Epithelial cell of proximal tubule (primary cell): ENCODE measurements at regions not wholly inside any gene's neighbourhood (a gene's known extent, or its start where the extent isn't known, plus 50 kb on each side); places are given as distances from the start of the nearest gene placed in this dataset.
"Not testable (repeated sequence)": the region's sequence is repeated elsewhere in the genome, so short reads cannot be mapped to it uniquely, and the experiment has no call there.

Experiments used
- DNase-seq: peaks from one replicate; pipeline ENCODE4 v3.0.0-alpha.2; 2011; ENCODE audit warnings: low read depth
- H3K4me3 ChIP-seq: 2 replicates; pipeline ENCODE4 v1.5.1; 2011; ENCODE audit warnings: low read depth, mild to moderate bottlenecking, low read length
- CTCF ChIP-seq: conservative IDR thresholded peaks from 2 replicates; pipeline ENCODE4 v1.5.1; 2012; ENCODE audit warnings: low read depth, mild to moderate bottlenecking, low read length

GRCh38 chr7:52747817-52748216 is 287.6 kb upstream of the POM121L12 start:
- no peak overlapping the region for H3K4me3 ChIP-seq
- DNase-seq: no peak
- no peak for TF ChIP-seq CTCF

GRCh38 chr7:52741670-52742290 is 293.7 kb upstream of the POM121L12 start:
- TF ChIP-seq CTCF: no peak
- no peak overlapping the region for H3K4me3 ChIP-seq
- peak; percentile 47 for DNase-seq

GRCh38 chr7:52735656-52736055 is 299.8 kb upstream of the POM121L12 start:
- no peak for DNase-seq
- TF ChIP-seq CTCF: no peak
- no peak overlapping the region for H3K4me3 ChIP-seq

GRCh38 chr7:52728683-52729082 is 306.8 kb upstream of the POM121L12 start:
- not testable (repeated sequence) for H3K4me3 ChIP-seq, DNase-seq

GRCh38 chr7:52727632-52728031 is 307.8 kb upstream of the POM121L12 start:
- no peak overlapping the region for H3K4me3 ChIP-seq
- no peak for DNase-seq
- no peak for TF ChIP-seq CTCF

- TF ChIP-seq CTCF: no peak
Measured at GRCh38 chr7:52726986-52727385, 308.4 kb upstream of the POM121L12 start.

GRCh38 chr7:52726493-52726892 is 308.9 kb upstream of the POM121L12 start:
- DNase-seq: no peak
- TF ChIP-seq CTCF: no peak
- no peak overlapping the region for H3K4me3 ChIP-seq

More at GRCh38 chr7:52726986-52727385, 308.4 kb upstream of the POM121L12 start:
- H3K4me3 ChIP-seq: no peak overlapping the region
- DNase-seq: no peak
